GM10266 (cell line): ENCODE measurements at regions not wholly inside any gene's neighbourhood (a gene's known extent, or its start where the extent isn't known, plus 50 kb on each side); places are given as distances from the start of the nearest gene placed in this dataset.

ENCODE experiments used
- DNase-seq: peaks from one replicate; pipeline ENCODE4 v3.0.0; 2012; ENCODE audit errors: extremely low spot score
- CTCF ChIP-seq: IDR thresholded peaks from 2 replicates; pipeline ENCODE4 v1.5.1; 2012; ENCODE audit warnings: mild to moderate bottlenecking, low read depth; ENCODE audit not compliant: control insufficient read depth, insufficient read depth; ENCODE audit errors: missing control alignments

- no peak for DNase-seq
- TF ChIP-seq CTCF: no peak
Observed at GRCh38 chr1:56429288-56429687, 150.1 kb downstream of the PLPP3 start.

GRCh38 chr1:56426587-56427381 lies 152.6 kb downstream of the PLPP3 start:
- TF ChIP-seq CTCF: no peak
- DNase-seq: no peak

DNA sequence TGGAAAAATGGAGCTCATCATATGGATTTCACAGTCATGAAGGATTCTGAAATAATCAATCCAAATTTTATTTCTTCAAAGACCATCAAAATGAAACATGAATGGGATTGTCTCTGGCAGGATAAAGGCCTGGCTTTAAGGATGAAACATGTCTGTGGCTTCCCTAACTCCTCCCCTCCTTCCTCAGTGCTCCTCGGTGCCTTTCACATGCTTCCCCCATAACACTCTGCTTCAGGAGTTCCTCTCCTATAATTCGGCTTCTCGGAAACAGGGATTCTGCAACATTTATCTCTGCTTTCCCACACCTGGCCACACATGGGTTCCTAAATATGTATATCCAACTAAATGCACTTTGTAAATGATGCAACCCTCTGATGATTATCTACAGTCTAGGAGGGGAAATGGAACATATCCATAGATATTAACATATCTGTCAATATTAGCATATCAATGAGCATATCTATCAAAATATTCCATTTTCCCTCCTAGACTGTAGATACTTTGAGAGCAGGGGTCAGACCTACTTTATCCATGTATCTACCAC lies 153.8 kb downstream of the PLPP3 start:
- DNase-seq: no peak
- TF ChIP-seq CTCF: no peak

GRCh38 chr1:56424744-56425493 lies 154.4 kb downstream of the PLPP3 start:
- no peak for DNase-seq

GRCh38 chr1:56423716-56424115 lies 155.6 kb downstream of the PLPP3 start:
- DNase-seq: no peak
- TF ChIP-seq CTCF: no peak

More at GRCh38 chr1:56424744-56425493, 154.4 kb downstream of the PLPP3 start:
- no peak for TF ChIP-seq CTCF

DNA sequence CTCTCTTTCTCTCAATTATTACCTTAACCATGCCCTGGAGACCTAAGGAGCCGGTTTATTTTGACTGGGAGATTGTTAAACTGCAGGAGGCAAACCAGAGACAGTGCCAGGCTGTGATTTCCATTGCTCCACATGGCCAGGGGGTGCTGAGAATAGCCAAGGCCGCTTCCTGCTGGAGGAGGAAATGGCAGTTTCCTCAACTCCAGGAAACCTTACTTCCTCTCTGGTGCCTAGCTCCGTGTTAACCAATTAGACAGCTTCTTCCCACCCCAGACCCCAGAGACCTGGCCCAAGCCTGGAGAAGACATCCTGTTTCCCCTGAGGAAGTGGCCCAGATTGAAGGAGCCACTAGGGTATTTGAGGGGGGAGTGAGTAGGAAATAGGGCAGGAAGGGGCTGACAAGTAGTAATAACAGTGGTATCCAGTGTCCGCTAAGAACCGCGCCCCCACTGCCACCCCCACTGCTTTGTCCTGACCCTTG lies 161.2 kb downstream of the PLPP3 start:
- TF ChIP-seq CTCF: no peak
- DNase-seq: no peak
